Fibroblast of lung (primary cell): ENCODE measurements at regions not wholly inside any gene's neighbourhood (a gene's known extent, or its start where the extent isn't known, plus 50 kb on each side); places are given as distances from the start of the nearest gene placed in this dataset.

Experiments
- DNase-seq, 2 donors: peaks; one replicate each; pipeline versions ENCODE4 v3.0.0 to v3.0.0-alpha.2; 2010; ENCODE audit warnings: low read depth in 2 of 2
- H2AFZ ChIP-seq: 2 replicates; pipeline ENCODE4 v1.5.1; 2012; ENCODE audit warnings: low read length, control low read depth, inconsistent platforms
- H3K27ac ChIP-seq: 2 replicates; pipeline ENCODE4 v1.5.1; 2011; ENCODE audit warnings: low read length, control low read depth; ENCODE audit not compliant: insufficient read depth
- H3K27me3 ChIP-seq: 2 replicates; pipeline ENCODE4 v1.5.1; 2011; ENCODE audit warnings: mild to moderate bottlenecking, low read length; ENCODE audit not compliant: control insufficient read depth, insufficient read depth
- H3K36me3 ChIP-seq: 2 replicates; pipeline ENCODE4 v1.5.1; 2011; ENCODE audit warnings: low read length; ENCODE audit not compliant: control insufficient read depth, insufficient read depth
- H3K4me1 ChIP-seq: 2 replicates; pipeline ENCODE4 v1.5.1; 2011; ENCODE audit warnings: low read length; ENCODE audit not compliant: control insufficient read depth, insufficient read depth; ENCODE audit errors: extremely low read depth
- H3K4me2 ChIP-seq: 2 replicates; pipeline ENCODE4 v1.5.1; 2011; ENCODE audit warnings: low read length, control low read depth; ENCODE audit not compliant: insufficient read depth; ENCODE audit errors: extremely low read depth
- H3K4me3 ChIP-seq, 4 experiments: fragments of 200-600 bp in 1 of 4; sonication (generic) in 1 of 4; replicated peaks in 1 of 4; 2 replicates each; pipeline ENCODE4 v1.5.1; 2011 to 2016; ENCODE audit warnings: low read length in 4 of 4, low read depth in 3 of 4, mild to moderate bottlenecking in 3 of 4, control low read depth in 2 of 4, inconsistent platforms in 1 of 4, mixed read lengths in 1 of 4; ENCODE audit not compliant: insufficient read depth in 1 of 4; ENCODE audit errors: control extremely low read depth in 1 of 4
- H3K79me2 ChIP-seq: 2 replicates; pipeline ENCODE4 v1.5.1; 2012; ENCODE audit warnings: mild to moderate bottlenecking, low read length, inconsistent platforms; ENCODE audit not compliant: control insufficient read depth, insufficient read depth
- H3K9ac ChIP-seq: 2 replicates; pipeline ENCODE4 v1.5.1; 2011; ENCODE audit warnings: mild to moderate bottlenecking, low read length, control low read depth; ENCODE audit not compliant: insufficient read depth
- H3K9me3 ChIP-seq: 2 replicates; pipeline ENCODE4 v1.5.1; 2012; ENCODE audit warnings: low read depth, low read length; ENCODE audit not compliant: control insufficient read depth, insufficient read depth
- H4K20me1 ChIP-seq: 2 replicates; pipeline ENCODE4 v1.5.1; 2011; ENCODE audit warnings: low read length; ENCODE audit not compliant: control insufficient read depth, insufficient read depth; ENCODE audit errors: extremely low read depth
- CTCF ChIP-seq, 2 donors: IDR thresholded peaks in 1 of 2; conservative IDR thresholded peaks in 1 of 2; 1 replicate in 1 of 2; 2 replicates in 1 of 2; pipeline ENCODE4 v1.5.1; 2011 to 2012; ENCODE audit warnings: low read length in 2 of 2, control low read depth in 1 of 2, inconsistent platforms in 1 of 2, low read depth in 1 of 2, mild to moderate bottlenecking in 1 of 2
- EZH2 ChIP-seq: IDR thresholded peaks from 2 replicates; pipeline ENCODE4 v1.5.1; 2012; ENCODE audit warnings: low read length, control low read depth, mild to moderate bottlenecking; ENCODE audit errors: missing control alignments

DNA sequence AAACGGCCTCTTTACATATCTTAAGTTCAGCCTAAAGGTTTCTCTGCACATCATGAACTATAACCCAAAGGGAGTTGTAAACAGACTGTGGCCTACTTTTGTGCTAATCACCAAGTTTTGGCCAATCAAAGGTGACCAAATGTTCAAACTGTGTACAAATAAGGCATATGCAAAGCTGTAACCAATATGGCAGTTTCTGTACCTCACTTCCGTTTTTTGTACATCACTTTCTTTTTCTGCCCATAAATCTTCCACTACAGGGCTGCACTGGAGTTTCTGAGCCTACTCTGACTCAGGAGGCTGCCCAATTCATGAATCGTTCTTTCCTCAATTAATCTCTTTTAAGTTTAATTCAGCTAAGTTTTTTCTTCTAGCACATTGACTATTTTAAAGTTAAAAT, 318.7 kb downstream of the SLC7A11 start:
- no peak for DNase-seq
- Histone ChIP-seq H4K20me1 (no peaks in the 10 kb centered on the region), H3K27ac (no peak overlapping the region), H3K4me1 (no peaks in the 10 kb centered on the region), H3K9ac (no peak overlapping the region), H3K4me2 (no peak overlapping the region), H3K36me3 (no peaks in the 10 kb centered on the region), H3K9me3 (no peaks in the 10 kb centered on the region), H3K4me3 (no peak overlapping the region), H3K79me2 (no peaks in the 10 kb centered on the region), H3K27me3 (no peaks in the 10 kb centered on the region), H2AFZ (peak overlapping the region; percentile 17)
- no peak for TF ChIP-seq EZH2
- TF ChIP-seq CTCF (conservative IDR thresholded peaks at IDR 0.05 in 1 of 2, IDR thresholded peaks at IDR 0.05 in 1 of 2; ENCODE audit: low read depth in 1 of 2, low read length in 2 of 2) = no peak

DNA sequence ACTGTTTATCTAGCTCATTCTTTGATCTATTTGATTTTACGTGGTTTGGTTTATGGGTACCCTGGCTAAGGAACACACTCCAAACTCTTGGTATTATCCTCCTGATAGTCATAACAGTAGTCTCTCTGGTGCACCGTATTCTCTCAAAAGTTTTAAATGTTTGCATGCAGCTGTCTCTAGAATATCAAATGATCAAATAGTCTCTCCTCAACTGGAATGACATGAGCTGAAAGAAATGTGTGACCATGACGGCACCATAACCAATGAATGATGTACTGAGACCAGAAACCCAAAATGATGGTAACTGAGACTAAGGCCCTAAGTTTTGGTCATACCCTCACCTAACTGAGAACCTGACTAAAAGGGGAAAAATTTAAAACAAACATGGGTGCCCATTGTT, 319.4 kb downstream of the SLC7A11 start:
- H3K27ac ChIP-seq = no peak overlapping the region
- no peak overlapping the region for H3K9ac ChIP-seq
- TF ChIP-seq CTCF (conservative IDR thresholded peaks at IDR 0.05 in 1 of 2, IDR thresholded peaks at IDR 0.05 in 1 of 2; ENCODE audit: low read depth in 1 of 2, low read length in 2 of 2) = no peak
- no peak for TF ChIP-seq EZH2
- H3K36me3 ChIP-seq = no peaks in the 10 kb centered on the region
- H3K79me2 ChIP-seq = no peaks in the 10 kb centered on the region
- no peaks in the 10 kb centered on the region for H3K9me3 ChIP-seq
- H3K4me3 ChIP-seq = no peak overlapping the region
- no peak overlapping the region for H3K4me2 ChIP-seq
- H4K20me1 ChIP-seq = no peaks in the 10 kb centered on the region
- no peaks in the 10 kb centered on the region for H3K27me3 ChIP-seq
- H3K4me1 ChIP-seq = no peaks in the 10 kb centered on the region
- no peak overlapping the region for H2AFZ ChIP-seq
- no peak for DNase-seq

- Histone ChIP-seq H3K9me3 (no peaks in the 10 kb centered on the region), H3K4me2 (no peak overlapping the region), H3K9ac (no peak overlapping the region), H3K27ac (no peak overlapping the region), H3K4me3 (no peak overlapping the region), H2AFZ (no peak overlapping the region), H3K36me3 (no peaks in the 10 kb centered on the region), H3K27me3 (no peaks in the 10 kb centered on the region), H4K20me1 (no peaks in the 10 kb centered on the region), H3K4me1 (no peaks in the 10 kb centered on the region), H3K79me2 (no peaks in the 10 kb centered on the region)
- no peak for TF ChIP-seq CTCF (conservative IDR thresholded peaks at IDR 0.05 in 1 of 2, IDR thresholded peaks at IDR 0.05 in 1 of 2; ENCODE audit: low read depth in 1 of 2, low read length in 2 of 2)
- no peak for TF ChIP-seq EZH2
- no peak for DNase-seq
Observed at GRCh38 chr4:137909529-137910309, 332.4 kb downstream of the SLC7A11 start.
